LNCaP clone FGC (cell line): ENCODE measurements at regions not wholly inside any gene's neighbourhood (a gene's known extent, or its start where the extent isn't known, plus 50 kb on each side); places are given as distances from the start of the nearest gene placed in this dataset.

Experiments
- DNase-seq: peaks from one replicate; pipeline ENCODE4 v3.0.0-alpha.2; 2011; ENCODE audit warnings: low read depth
- H3K4me3 ChIP-seq: 2 replicates; pipeline ENCODE4 v1.5.1; 2011; ENCODE audit warnings: mild to moderate bottlenecking, low read depth, low read length, control low read depth
- CTCF ChIP-seq: IDR thresholded peaks from 2 replicates; pipeline ENCODE4 v1.5.1; 2012; ENCODE audit warnings: mild to moderate bottlenecking; ENCODE audit not compliant: control insufficient read depth, insufficient read depth; ENCODE audit errors: extremely low read depth

- TF ChIP-seq CTCF = no peak
- DNase-seq = no peak
- H3K4me3 ChIP-seq = no peak overlapping the region
Measured at GRCh38 chr2:71938108-71938507, 209.6 kb downstream of the CYP26B1 start.

GRCh38 chr2:71937396-71937795, 210.3 kb downstream of the CYP26B1 start:
- no peak for TF ChIP-seq CTCF
- DNase-seq = no peak
- no peak overlapping the region for H3K4me3 ChIP-seq

GRCh38 chr2:71936076-71937030, 211.3 kb downstream of the CYP26B1 start:
- no peak for TF ChIP-seq CTCF
- H3K4me3 ChIP-seq = no peak overlapping the region
- no peak for DNase-seq

- H3K4me3 ChIP-seq = no peak overlapping the region
- TF ChIP-seq CTCF = no peak
- DNase-seq = no peak
Measured at GRCh38 chr2:71935262-71935848, 212.3 kb downstream of the CYP26B1 start.

GRCh38 chr2:71934595-71935261, 212.9 kb downstream of the CYP26B1 start:
- H3K4me3 ChIP-seq = no peak overlapping the region
- no peak for TF ChIP-seq CTCF
- no peak for DNase-seq

- TF ChIP-seq CTCF = no peak
- H3K4me3 ChIP-seq = no peak overlapping the region
- no peak for DNase-seq
Measured at GRCh38 chr2:71934320-71934593, 213.4 kb downstream of the CYP26B1 start.
